ENCODE measurements at regions not wholly inside any gene's neighbourhood (a gene's known extent, or its start where the extent isn't known, plus 50 kb on each side); places are given as distances from the start of the nearest gene placed in this dataset.

DNA sequence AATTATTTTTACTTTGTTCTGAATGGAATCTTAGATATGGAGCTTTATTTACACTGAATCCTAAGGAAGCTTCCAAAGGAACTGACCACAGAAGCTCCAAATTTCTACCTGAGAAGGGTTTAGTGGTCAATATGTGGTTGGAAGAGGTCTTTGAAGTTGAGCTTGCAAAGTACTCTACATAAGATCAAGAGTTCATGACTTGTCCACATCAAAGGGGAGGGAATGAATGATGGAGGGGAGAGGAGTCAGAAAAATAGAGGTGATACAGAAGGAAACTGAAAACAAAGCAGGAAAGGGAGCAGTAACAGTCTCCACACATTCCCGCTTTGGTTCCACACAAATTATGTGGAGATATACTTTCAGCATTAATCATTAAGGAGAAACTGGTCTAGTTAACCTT lies 450.9 kb downstream of the HINT1 start:
- TF ChIP-seq, protein P1, sequence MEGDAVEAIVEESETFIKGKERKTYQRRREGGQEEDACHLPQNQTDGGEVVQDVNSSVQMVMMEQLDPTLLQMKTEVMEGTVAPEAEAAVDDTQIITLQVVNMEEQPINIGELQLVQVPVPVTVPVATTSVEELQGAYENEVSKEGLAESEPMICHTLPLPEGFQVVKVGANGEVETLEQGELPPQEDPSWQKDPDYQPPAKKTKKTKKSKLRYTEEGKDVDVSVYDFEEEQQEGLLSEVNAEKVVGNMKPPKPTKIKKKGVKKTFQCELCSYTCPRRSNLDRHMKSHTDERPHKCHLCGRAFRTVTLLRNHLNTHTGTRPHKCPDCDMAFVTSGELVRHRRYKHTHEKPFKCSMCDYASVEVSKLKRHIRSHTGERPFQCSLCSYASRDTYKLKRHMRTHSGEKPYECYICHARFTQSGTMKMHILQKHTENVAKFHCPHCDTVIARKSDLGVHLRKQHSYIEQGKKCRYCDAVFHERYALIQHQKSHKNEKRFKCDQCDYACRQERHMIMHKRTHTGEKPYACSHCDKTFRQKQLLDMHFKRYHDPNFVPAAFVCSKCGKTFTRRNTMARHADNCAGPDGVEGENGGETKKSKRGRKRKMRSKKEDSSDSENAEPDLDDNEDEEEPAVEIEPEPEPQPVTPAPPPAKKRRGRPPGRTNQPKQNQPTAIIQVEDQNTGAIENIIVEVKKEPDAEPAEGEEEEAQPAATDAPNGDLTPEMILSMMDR (conservative IDR thresholded peaks at IDR 0.05; ENCODE audit: low read depth, low read length) = no peak
- no peak overlapping the region for H3K4me3 ChIP-seq (ENCODE audit: low read depth, low read length)
- DNase-seq (ENCODE audit: low read depth) = no peak

DNA sequence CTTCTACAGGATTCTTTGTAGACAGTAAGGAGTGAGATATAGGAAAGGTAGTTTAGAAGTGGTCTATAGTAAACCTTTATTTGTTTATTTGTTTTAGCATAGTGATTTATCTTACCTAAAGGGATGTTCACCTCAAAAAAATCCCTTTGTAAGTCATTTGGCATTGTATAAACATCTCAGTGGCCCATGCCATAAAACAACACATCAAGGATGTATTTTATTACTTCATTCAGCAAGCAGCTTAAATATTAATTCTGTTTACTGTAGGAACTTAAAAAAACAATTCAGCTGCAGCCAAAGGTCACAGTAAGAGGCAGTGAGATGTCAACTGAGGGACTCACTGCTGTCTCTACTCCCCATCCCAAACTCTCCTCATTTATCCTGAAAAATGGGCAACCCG lies 452.7 kb downstream of the HINT1 start:
- DNase-seq (ENCODE audit: low read depth) = no peak
- TF ChIP-seq, protein P1 (conservative IDR thresholded peaks at IDR 0.05; ENCODE audit: low read depth, low read length) = no peak
- H3K4me3 ChIP-seq (ENCODE audit: low read depth, low read length) = no peak overlapping the region

DNA sequence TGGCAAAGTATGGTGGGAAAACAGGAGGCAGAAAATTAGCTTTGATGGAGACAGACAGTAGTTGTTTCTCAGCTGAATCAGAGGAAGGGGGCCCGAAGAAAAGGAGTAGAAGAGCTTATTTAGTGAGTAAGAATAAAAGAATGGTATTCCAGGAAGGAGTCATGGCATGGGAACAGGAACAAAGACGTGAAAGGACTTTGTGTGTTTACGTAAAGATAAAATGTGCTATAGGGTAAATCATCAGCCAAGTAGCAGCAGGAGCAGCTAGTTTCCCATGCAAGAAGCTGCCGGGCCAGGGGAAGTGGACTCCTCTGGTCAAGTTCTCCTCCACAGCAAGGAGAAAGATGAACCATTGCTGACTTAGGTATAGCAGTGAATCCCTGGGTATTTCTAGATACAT lies 454.5 kb downstream of the HINT1 start:
- TF ChIP-seq, protein P1 (conservative IDR thresholded peaks at IDR 0.05; ENCODE audit: low read depth, low read length) = no peak
- no peak overlapping the region for H3K4me3 ChIP-seq (ENCODE audit: low read depth, low read length)
- peak; percentile 71 for DNase-seq (ENCODE audit: low read depth)

DNA sequence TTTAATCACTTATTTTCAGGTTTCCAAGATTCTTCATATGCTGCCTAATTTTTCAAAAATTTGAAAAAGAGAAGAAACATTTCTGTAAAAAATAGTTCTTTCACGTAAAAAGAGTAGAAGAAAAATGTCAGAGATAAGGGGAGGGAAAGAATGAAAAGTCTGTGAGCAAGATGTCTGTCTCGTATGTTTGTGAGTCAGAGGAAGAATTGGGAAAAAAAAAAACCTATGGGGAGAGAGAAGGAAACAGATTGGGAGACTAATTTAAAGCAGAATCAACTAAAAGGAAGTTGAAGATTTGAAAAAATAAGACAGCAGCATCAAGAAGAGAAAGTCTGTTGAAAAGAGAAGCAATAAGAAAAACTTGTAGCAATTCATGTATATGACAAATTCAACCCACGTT lies 456.3 kb downstream of the HINT1 start:
- DNase-seq (ENCODE audit: low read depth) = peak; percentile 23
- TF ChIP-seq, protein P1 (conservative IDR thresholded peaks at IDR 0.05; ENCODE audit: low read depth, low read length) = no peak
- H3K4me3 ChIP-seq (ENCODE audit: low read depth, low read length) = no peak overlapping the region

- TF ChIP-seq, protein P1 (conservative IDR thresholded peaks at IDR 0.05; ENCODE audit: low read depth, low read length) = no peak
- no peak for DNase-seq (ENCODE audit: low read depth)
- no peak overlapping the region for H3K4me3 ChIP-seq (ENCODE audit: low read depth, low read length)
These were observed 458.4 kb downstream of the HINT1 start for GRCh38 chr5:130706696-130707095.

GRCh38 chr5:130705368-130705767 lies 459.7 kb downstream of the HINT1 start:
- H3K4me3 ChIP-seq (ENCODE audit: low read depth, low read length) = no peak overlapping the region
- TF ChIP-seq, protein P1 (conservative IDR thresholded peaks at IDR 0.05; ENCODE audit: low read depth, low read length) = no peak
- DNase-seq (ENCODE audit: low read depth) = no peak

GRCh38 chr5:130693509-130693908 lies 471.5 kb downstream of the HINT1 start:
- DNase-seq (ENCODE audit: low read depth) = no peak
- TF ChIP-seq, protein P1 (conservative IDR thresholded peaks at IDR 0.05; ENCODE audit: low read depth, low read length) = no peak
- no peak overlapping the region for H3K4me3 ChIP-seq (ENCODE audit: low read depth, low read length)
